ENCODE measurements at regions not wholly inside any gene's neighbourhood (a gene's known extent, or its start where the extent isn't known, plus 50 kb on each side); places are given as distances from the start of the nearest gene placed in this dataset.

- H3K36me3 ChIP-seq (replicated peaks in 1 of 2; ENCODE audit: control insufficient read depth in 1 of 2, insufficient read depth in 2 of 2, low read length in 2 of 2) = no peaks in the 10 kb centered on the region
- ATAC-seq (peak; percentile 80), FAIRE-seq (no peak), DNase-seq (ENCODE audit: low spot score) (no peak)
- ChIA-PET CTCF (ENCODE audit: low intra/inter-chr PET ratio, low total read pairs) (no interaction called here), POLR2A (no interaction called here)
- H2AFZ ChIP-seq (ENCODE audit: low read length) = no peak overlapping the region
- H3K4me3 ChIP-seq (replicated peaks in 1 of 3; ENCODE audit: insufficient read depth in 1 of 3, low read depth in 2 of 3, low read length in 3 of 3) = no peak overlapping the region
- H3K27ac ChIP-seq (ENCODE audit: extremely low read length, insufficient read depth, low read length) = no peak overlapping the region
- no peak overlapping the region for H3K9ac ChIP-seq (ENCODE audit: insufficient read depth, low read depth, low read length)
- intact Hi-C loops (cut with micrococcal nuclease; ENCODE audit: unreplicated experiment) = no loop called here
- BruUV-seq (replicated peaks) = no TSS peak
- peaks cover 2 to 9% of the 10 kb centered on the region in 2 experiments; a peak in 3 of 5 replicates for H3K27me3 ChIP-seq (ENCODE audit: control insufficient read depth in 1 of 2, insufficient read depth in 2 of 2, low read length in 2 of 2)
- H3K79me2 ChIP-seq (ENCODE audit: insufficient read depth, low read length) = no peaks in the 10 kb centered on the region
- in situ Hi-C loops (cut with HindIII; ENCODE audit: extremely low pct_ligation_motif_present, low pct_unique_long_range_greater_than_20kb) = no loop called here
- H3K9me3 ChIP-seq (ENCODE audit: low read length) = no peaks in the 10 kb centered on the region
- H4K20me1 ChIP-seq (ENCODE audit: insufficient read depth, low read length) = no peaks in the 10 kb centered on the region; the same call in 1 of the 2 replicates
- peaks cover 11% of the 10 kb centered on the region; the same call in 1 of the 2 replicates for H3K4me1 ChIP-seq (ENCODE audit: insufficient read depth, low read length)
- H3K4me2 ChIP-seq (ENCODE audit: low read depth, low read length) = no peak overlapping the region
- 0 out of 2 replicates have a peak, but pooled peaks have one; percentile 14 for TF ChIP-seq CTCF (CRISPR knock-in tag; IDR thresholded peaks at IDR 0.05)
- no peak for TF ChIP-seq ZNF20 (CRISPR knock-in tag; IDR thresholded peaks at IDR 0.05)
- peak; percentile 7; the same call in 1 of the 2 replicates for TF ChIP-seq RAD51 (IDR thresholded peaks at IDR 0.05; ENCODE audit: borderline replicate concordance)
- TF ChIP-seq ISX (CRISPR knock-in tag; conservative IDR thresholded peaks at IDR 0.05) = no peak
- TF ChIP-seq ZNF510 (CRISPR knock-in tag; IDR thresholded peaks at IDR 0.05; ENCODE audit: low read depth) = no peak
- TF ChIP-seq FOXO4 (CRISPR knock-in tag; conservative IDR thresholded peaks at IDR 0.05) = 0 out of 2 replicates have a peak, but pooled peaks have one; percentile 26
- no peak for TF ChIP-seq DMTF1 (CRISPR knock-in tag; IDR thresholded peaks at IDR 0.05)
- no peak for TF ChIP-seq GATA4 (IDR thresholded peaks at IDR 0.05; ENCODE audit: borderline replicate concordance, low read depth)
- no peak for TF ChIP-seq RXRB (CRISPR knock-in tag; IDR thresholded peaks at IDR 0.05; ENCODE audit: borderline replicate concordance)
- TF ChIP-seq ZNF780A (CRISPR knock-in tag; IDR thresholded peaks at IDR 0.05) = no peak
- WGBS (ENCODE audit: low lambda C conversion rate) = 16% methylated on average over 10 of the region's 10 CpGs
These were observed 260.0 kb upstream of the HS6ST1 start for GRCh38 chr2:128578406-128579390.
